HepG2 (cell line): ENCODE measurements at regions not wholly inside any gene's neighbourhood (a gene's known extent, or its start where the extent isn't known, plus 50 kb on each side); places are given as distances from the start of the nearest gene placed in this dataset.

Experiments
- ATAC-seq: fragments of 200-7000 bp; cut with Tn5 transposase; 3 replicates; pipeline ENCODE4 v1.9.1; 2020; ENCODE audit warnings: mild to moderate bottlenecking, moderate library complexity
- BruUV-seq: library from RNA; stranded (reverse); fragments of 400-500 nt; replicated peaks from 2 replicates; lab custom pipeline; 2021; lab: Mats Ljungman, UMichigan
- CTCF ChIA-PET: fragments of 300-600 bp; formaldehyde crosslinking; extraction: SDS; loops from one replicate; lab custom pipeline; 2021; ENCODE audit warnings: low total read pairs, inconsistent platforms, low intra/inter-chr PET ratio; lab: Yijun Ruan, JAX
- POLR2A ChIA-PET: fragments of 350-600 bp; sonication (Branson Sonifier 250); formaldehyde crosslinking; loops from one replicate; lab custom pipeline; 2020; ENCODE audit warnings: antibody characterized with exemption, inconsistent platforms; lab: Yijun Ruan, JAX
- DNase-seq: peaks from one replicate; pipeline ENCODE4 v3.0.0-alpha.2; 2015; ENCODE audit warnings: low spot score
- FAIRE-seq: peaks from 3 replicates; lab custom pipeline; 2011; peaks lifted over from hg19 to GRCh38; lab: Jason Lieb, UNC
- H2AFZ ChIP-seq: one replicate; pipeline ENCODE4 v1.6.1; 2011; ENCODE audit warnings: low read length, inconsistent platforms
- H3K27ac ChIP-seq: fragments of 300-600 bp; 3 replicates; pipeline ENCODE4 v1.8.0; 2011; ENCODE audit warnings: mixed run types, mild to moderate bottlenecking, mixed read lengths, low read length, inconsistent platforms; ENCODE audit not compliant: insufficient read depth; ENCODE audit errors: extremely low read length
- H3K27me3 ChIP-seq, 2 experiments: fragments of 200-600 bp in 1 of 2; 2 replicates in 1 of 2; 3 replicates in 1 of 2; pipeline versions ENCODE4 v1.6.0 to v1.8.0; 2011; ENCODE audit warnings: low read length in 2 of 2, mild to moderate bottlenecking in 2 of 2, moderate library complexity in 2 of 2, inconsistent platforms in 1 of 2; ENCODE audit not compliant: insufficient read depth in 2 of 2, control insufficient read depth in 1 of 2
- H3K36me3 ChIP-seq, 2 experiments: fragments of 200-600 bp in 1 of 2; replicated peaks in 1 of 2; 2 replicates in 1 of 2; 3 replicates in 1 of 2; pipeline versions ENCODE4 v1.5.1 to v1.8.0; 2011; ENCODE audit warnings: low read length in 2 of 2, inconsistent platforms in 1 of 2; ENCODE audit not compliant: insufficient read depth in 2 of 2, control insufficient read depth in 1 of 2
- H3K4me1 ChIP-seq: 2 replicates; pipeline ENCODE4 v1.5.1; 2012; ENCODE audit warnings: low read length, inconsistent platforms; ENCODE audit not compliant: insufficient read depth
- H3K4me2 ChIP-seq: 2 replicates; pipeline ENCODE4 v1.6.0; 2011; ENCODE audit warnings: low read depth, low read length, inconsistent platforms
- H3K4me3 ChIP-seq, 3 experiments: fragments of 200-600 bp in 1 of 3; sonication (generic), shearing (Covaris generic) in 1 of 3; replicated peaks in 1 of 3; 2 replicates each; pipeline ENCODE4 v1.5.1; 2011 to 2016; ENCODE audit warnings: low read length in 3 of 3, inconsistent platforms in 2 of 3, low read depth in 2 of 3, mild to moderate bottlenecking in 2 of 3, control low read depth in 1 of 3, mixed read lengths in 1 of 3; ENCODE audit not compliant: insufficient read depth in 1 of 3
- H3K79me2 ChIP-seq: one replicate; pipeline ENCODE4 v1.6.1; 2011; ENCODE audit warnings: low read length, inconsistent platforms; ENCODE audit not compliant: insufficient read depth
- H3K9ac ChIP-seq: 2 replicates; pipeline ENCODE4 v1.6.0; 2011; ENCODE audit warnings: mild to moderate bottlenecking, low read depth, low read length, inconsistent platforms; ENCODE audit not compliant: insufficient read depth
- H3K9me3 ChIP-seq: 2 replicates; pipeline ENCODE4 v1.5.1; 2012; ENCODE audit warnings: mild to moderate bottlenecking, low read length
- H4K20me1 ChIP-seq: 2 replicates; pipeline ENCODE4 v1.6.0; 2011; ENCODE audit warnings: inconsistent platforms, mild to moderate bottlenecking, low read length, moderate library complexity; ENCODE audit not compliant: insufficient read depth
- ARNT2 ChIP-seq: sonication (generic); formaldehyde crosslinking; IDR thresholded peaks from 2 replicates; pipeline ENCODE4 v1.8.0; 2022; ENCODE audit warnings: mild to moderate bottlenecking, low read depth, missing genetic modification reagents, moderate library complexity
- CERS6 ChIP-seq: sonication (generic); formaldehyde crosslinking; IDR thresholded peaks from 2 replicates; pipeline ENCODE4 v1.5.0; 2020; ENCODE audit warnings: missing genetic modification reagents
- MAFK ChIP-seq, 2 experiments: IDR thresholded peaks in 1 of 2; conservative IDR thresholded peaks in 1 of 2; 2 replicates each; pipeline ENCODE4 v1.6.1; 2011; ENCODE audit warnings: improper control_type of control experiment in 2 of 2, low read length in 2 of 2
- MATR3 ChIP-seq: sonication (generic); formaldehyde crosslinking; IDR thresholded peaks from 2 replicates; pipeline ENCODE4 v1.4.0; 2020; ENCODE audit warnings: missing genetic modification reagents
- RARG ChIP-seq: sonication (generic); formaldehyde crosslinking; IDR thresholded peaks from 2 replicates; pipeline ENCODE4 v1.4.0; 2020; ENCODE audit warnings: low read depth, mild to moderate bottlenecking, missing genetic modification reagents
- TBL1XR1 ChIP-seq: fragments of 150-350 bp; IDR thresholded peaks from 2 replicates; pipeline ENCODE4 v1.6.1; 2014; ENCODE audit warnings: borderline replicate concordance, low read length; ENCODE audit not compliant: partially characterized antibody
- ZFP90 ChIP-seq: sonication (generic); formaldehyde crosslinking; IDR thresholded peaks from 2 replicates; pipeline ENCODE4 v1.8.0; 2022; ENCODE audit warnings: missing genetic modification reagents, mild to moderate bottlenecking, inconsistent platforms, borderline replicate concordance
- ZNF333 ChIP-seq: sonication (generic); formaldehyde crosslinking; IDR thresholded peaks from 2 replicates; pipeline ENCODE4 v1.4.0; 2020; ENCODE audit warnings: mild to moderate bottlenecking, missing genetic modification reagents, borderline replicate concordance
- ZNF547 ChIP-seq: sonication (generic); formaldehyde crosslinking; IDR thresholded peaks from 2 replicates; pipeline ENCODE4 v1.5.1; 2020; ENCODE audit warnings: mild to moderate bottlenecking, missing genetic modification reagents
- ZNF563 ChIP-seq: sonication (generic); formaldehyde crosslinking; IDR thresholded peaks from 2 replicates; pipeline ENCODE4 v1.8.0; 2022; ENCODE audit warnings: mild to moderate bottlenecking, moderate library complexity, missing genetic modification reagents
- ZNF589 ChIP-seq: sonication (generic); formaldehyde crosslinking; conservative IDR thresholded peaks from 2 replicates; pipeline ENCODE4 v1.8.0; 2022; ENCODE audit warnings: mild to moderate bottlenecking, moderate library complexity, missing genetic modification reagents
- ZNF639 ChIP-seq: conservative IDR thresholded peaks from 2 replicates; pipeline ENCODE4 v1.6.1; 2018; ENCODE audit warnings: missing genetic modification reagents
- ZNF773 ChIP-seq: sonication (generic); formaldehyde crosslinking; IDR thresholded peaks from 2 replicates; pipeline ENCODE4 v1.4.0; 2020; ENCODE audit warnings: missing genetic modification reagents, borderline replicate concordance
- ZNF776 ChIP-seq: sonication (generic); formaldehyde crosslinking; IDR thresholded peaks from 2 replicates; pipeline ENCODE4 v1.4.0; 2020; ENCODE audit warnings: mild to moderate bottlenecking, missing genetic modification reagents
- WGBS: methylation state at CpG from one replicate; pipeline ENCODE4 v1.1.6; 2017; ENCODE audit warnings: low lambda C conversion rate; 5-methylcytosine and 5-hydroxymethylcytosine counted together
- in situ Hi-C: cut with HindIII; loops from 2 replicates; pipeline ENCODE4 v1.10.0; 2017; ENCODE audit warnings: low pct_unique_long_range_greater_than_20kb; ENCODE audit not compliant: extremely low pct_ligation_motif_present
- intact Hi-C: fragments of 100-400 bp; cut with micrococcal nuclease; formaldehyde crosslinking; loops from one replicate; pipeline ENCODE4 v1.10.0; 2022; ENCODE audit not compliant: unreplicated experiment
- TF ChIP-seq, protein P1 (sequence below): sonication (generic); formaldehyde crosslinking; IDR thresholded peaks from 2 replicates; pipeline ENCODE4 v1.5.0; 2020; ENCODE audit warnings: mild to moderate bottlenecking, missing genetic modification reagents
- TF ChIP-seq, protein P2 (sequence below): sonication (generic); formaldehyde crosslinking; IDR thresholded peaks from 2 replicates; pipeline ENCODE4 v1.4.0; 2020; ENCODE audit warnings: missing genetic modification reagents
- TF ChIP-seq, protein P3 (sequence below): sonication (generic); formaldehyde crosslinking; IDR thresholded peaks from 2 replicates; pipeline ENCODE4 v1.5.1; 2020; ENCODE audit warnings: missing genetic modification reagents, mild to moderate bottlenecking, borderline replicate concordance

- no peak overlapping the region for H2AFZ ChIP-seq
- ATAC-seq: no peak
- no peak overlapping the region for H3K9ac ChIP-seq
- in situ Hi-C loops (no loop called here), intact Hi-C loops (no loop called here)
- no peaks in the 10 kb centered on the region for H3K27me3 ChIP-seq
- H3K4me1 ChIP-seq: no peaks in the 10 kb centered on the region
- ChIA-PET POLR2A (no interaction called here), CTCF (no interaction called here)
- H3K27ac ChIP-seq: no peak overlapping the region
- no peaks in the 10 kb centered on the region for H3K36me3 ChIP-seq
- no peak overlapping the region for H3K4me3 ChIP-seq
- H3K9me3 ChIP-seq: no peaks in the 10 kb centered on the region
- H3K79me2 ChIP-seq: no peaks in the 10 kb centered on the region
- BruUV-seq: no TSS peak
- DNase-seq: no peak
- no peak overlapping the region for H3K4me2 ChIP-seq
- H4K20me1 ChIP-seq: no peaks in the 10 kb centered on the region
- WGBS: 0% methylated on average over 1 of the region's 1 CpG
- FAIRE-seq: no peak
- TF ChIP-seq, protein P1, sequence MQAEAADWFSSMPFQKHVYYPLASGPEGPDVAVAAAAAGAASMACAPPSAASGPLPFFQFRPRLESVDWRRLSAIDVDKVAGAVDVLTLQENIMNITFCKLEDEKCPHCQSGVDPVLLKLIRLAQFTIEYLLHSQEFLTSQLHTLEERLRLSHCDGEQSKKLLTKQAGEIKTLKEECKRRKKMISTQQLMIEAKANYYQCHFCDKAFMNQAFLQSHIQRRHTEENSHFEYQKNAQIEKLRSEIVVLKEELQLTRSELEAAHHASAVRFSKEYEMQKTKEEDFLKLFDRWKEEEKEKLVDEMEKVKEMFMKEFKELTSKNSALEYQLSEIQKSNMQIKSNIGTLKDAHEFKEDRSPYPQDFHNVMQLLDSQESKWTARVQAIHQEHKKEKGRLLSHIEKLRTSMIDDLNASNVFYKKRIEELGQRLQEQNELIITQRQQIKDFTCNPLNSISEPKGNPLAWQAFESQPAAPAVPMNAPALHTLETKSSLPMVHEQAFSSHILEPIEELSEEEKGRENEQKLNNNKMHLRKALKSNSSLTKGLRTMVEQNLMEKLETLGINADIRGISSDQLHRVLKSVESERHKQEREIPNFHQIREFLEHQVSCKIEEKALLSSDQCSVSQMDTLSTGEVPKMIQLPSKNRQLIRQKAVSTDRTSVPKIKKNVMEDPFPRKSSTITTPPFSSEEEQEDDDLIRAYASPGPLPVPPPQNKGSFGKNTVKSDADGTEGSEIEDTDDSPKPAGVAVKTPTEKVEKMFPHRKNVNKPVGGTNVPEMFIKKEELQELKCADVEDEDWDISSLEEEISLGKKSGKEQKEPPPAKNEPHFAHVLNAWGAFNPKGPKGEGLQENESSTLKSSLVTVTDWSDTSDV: no peak
- no peak for TF ChIP-seq ZNF563 (CRISPR knock-in tag)
- TF ChIP-seq ZNF773 (CRISPR knock-in tag): no peak
- TF ChIP-seq CERS6 (CRISPR knock-in tag): no peak
- TF ChIP-seq ZNF333: no peak
- TF ChIP-seq RARG: no peak
- TF ChIP-seq ZNF547 (CRISPR knock-in tag): no peak
- no peak for TF ChIP-seq MAFK (conservative IDR thresholded peaks at IDR 0.05 in 1 of 2, IDR thresholded peaks at IDR 0.05 in 1 of 2; ENCODE audit: low read length in 2 of 2)
- no peak for TF ChIP-seq ZNF589 (CRISPR knock-in tag)
- no peak for TF ChIP-seq ARNT2 (CRISPR knock-in tag)
- no peak for TF ChIP-seq MATR3 (CRISPR knock-in tag)
- TF ChIP-seq, protein P2, sequence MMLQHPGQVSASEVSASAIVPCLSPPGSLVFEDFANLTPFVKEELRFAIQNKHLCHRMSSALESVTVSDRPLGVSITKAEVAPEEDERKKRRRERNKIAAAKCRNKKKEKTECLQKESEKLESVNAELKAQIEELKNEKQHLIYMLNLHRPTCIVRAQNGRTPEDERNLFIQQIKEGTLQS (CRISPR knock-in tag): no peak
- TF ChIP-seq ZNF776: no peak
- no peak for TF ChIP-seq ZNF639 (CRISPR knock-in tag)
- TF ChIP-seq TBL1XR1: no peak
- TF ChIP-seq, protein P3, sequence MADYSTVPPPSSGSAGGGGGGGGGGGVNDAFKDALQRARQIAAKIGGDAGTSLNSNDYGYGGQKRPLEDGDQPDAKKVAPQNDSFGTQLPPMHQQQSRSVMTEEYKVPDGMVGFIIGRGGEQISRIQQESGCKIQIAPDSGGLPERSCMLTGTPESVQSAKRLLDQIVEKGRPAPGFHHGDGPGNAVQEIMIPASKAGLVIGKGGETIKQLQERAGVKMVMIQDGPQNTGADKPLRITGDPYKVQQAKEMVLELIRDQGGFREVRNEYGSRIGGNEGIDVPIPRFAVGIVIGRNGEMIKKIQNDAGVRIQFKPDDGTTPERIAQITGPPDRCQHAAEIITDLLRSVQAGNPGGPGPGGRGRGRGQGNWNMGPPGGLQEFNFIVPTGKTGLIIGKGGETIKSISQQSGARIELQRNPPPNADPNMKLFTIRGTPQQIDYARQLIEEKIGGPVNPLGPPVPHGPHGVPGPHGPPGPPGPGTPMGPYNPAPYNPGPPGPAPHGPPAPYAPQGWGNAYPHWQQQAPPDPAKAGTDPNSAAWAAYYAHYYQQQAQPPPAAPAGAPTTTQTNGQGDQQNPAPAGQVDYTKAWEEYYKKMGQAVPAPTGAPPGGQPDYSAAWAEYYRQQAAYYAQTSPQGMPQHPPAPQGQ (CRISPR knock-in tag): no peak
- no peak for TF ChIP-seq ZFP90 (CRISPR knock-in tag)
Measured at GRCh38 chrX:98141466-98141865, 1257.8 kb downstream of the RPA4 start.
